T47D (cell line): ENCODE measurements at regions not wholly inside any gene's neighbourhood (a gene's known extent, or its start where the extent isn't known, plus 50 kb on each side); places are given as distances from the start of the nearest gene placed in this dataset.
"Not testable (repeated sequence)": the region's sequence is repeated elsewhere in the genome, so short reads cannot be mapped to it uniquely, and the experiment has no call there.

Experiments used
- DNase-seq, 2 experiments: peaks; one replicate each; pipeline versions ENCODE4 v3.0.0 to v3.0.0-alpha.2; 2011 to 2012; ENCODE audit warnings: low read depth in 1 of 2, low spot score in 1 of 2
- JUND ChIP-seq: IDR thresholded peaks from 2 replicates; pipeline ENCODE4 v1.6.1; 2012; ENCODE audit warnings: low read depth
- in situ Hi-C: cut with HindIII; loops from 2 replicates; pipeline ENCODE4 v1.10.0; 2016; ENCODE audit warnings: low sequenced_read_pairs, low pct_unique_long_range_greater_than_20kb

DNA sequence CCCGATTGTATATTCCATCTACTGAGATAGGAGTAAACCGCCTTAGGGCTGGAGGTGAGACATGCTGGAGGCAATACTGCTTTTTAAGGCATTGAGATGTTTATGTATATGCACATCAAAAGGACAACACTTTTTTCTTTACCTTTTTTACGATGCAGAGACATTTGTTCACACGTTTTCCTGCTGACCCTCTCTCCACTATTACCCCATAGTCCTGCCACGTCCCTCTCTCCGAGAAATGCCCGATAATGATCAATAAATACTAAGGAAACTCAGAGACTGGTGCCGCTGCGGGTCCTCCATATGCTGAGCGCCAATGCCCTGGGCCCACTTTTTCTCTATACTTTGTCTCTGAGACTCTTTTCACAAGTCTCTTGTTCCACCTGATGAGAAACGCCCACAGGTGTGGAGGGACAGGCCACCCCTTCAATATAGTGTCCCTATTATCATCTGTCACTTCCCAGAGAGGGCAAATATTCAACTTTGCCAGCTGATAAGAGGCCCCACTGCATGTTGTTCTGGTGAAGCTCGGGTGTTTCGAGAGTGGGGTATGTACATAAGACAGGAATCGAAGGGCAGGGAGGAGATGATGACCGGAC is 4203.5 kb upstream of the OR11H1 start:
- in situ Hi-C loops, result not testable (repeated sequence)

GRCh38 chr22:11325767-11326166 is 4202.2 kb upstream of the OR11H1 start:
- no peak for TF ChIP-seq JUND
- in situ Hi-C loops, result no loop called here
- DNase-seq, result no peak

More for the DNA sequence above, 4203.5 kb upstream of the OR11H1 start:
- DNase-seq, result not testable (repeated sequence)

- in situ Hi-C loops, DNase-seq: not testable (repeated sequence)
Measured at GRCh38 chr22:11341387-11342068, 4186.5 kb upstream of the OR11H1 start.

DNA sequence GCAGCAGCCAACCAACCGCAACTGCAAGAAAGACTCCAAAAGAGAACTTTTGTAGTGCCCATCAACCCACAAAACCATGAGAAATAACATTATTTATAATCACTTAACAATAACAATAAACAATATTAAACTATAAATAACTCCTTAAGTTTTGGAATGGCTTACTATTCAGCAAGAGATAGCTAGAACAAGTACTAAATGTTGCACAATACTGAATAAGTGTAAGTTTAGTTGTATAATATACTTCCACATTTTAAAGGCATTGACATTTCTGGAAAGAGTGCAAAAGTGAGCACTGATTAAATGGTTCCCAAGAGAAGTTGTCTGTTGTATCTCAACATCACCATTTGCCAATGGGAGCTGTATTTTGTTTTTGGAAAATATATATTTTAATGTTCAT is 4176.8 kb upstream of the OR11H1 start:
- in situ Hi-C loops, DNase-seq: not testable (repeated sequence)

DNA sequence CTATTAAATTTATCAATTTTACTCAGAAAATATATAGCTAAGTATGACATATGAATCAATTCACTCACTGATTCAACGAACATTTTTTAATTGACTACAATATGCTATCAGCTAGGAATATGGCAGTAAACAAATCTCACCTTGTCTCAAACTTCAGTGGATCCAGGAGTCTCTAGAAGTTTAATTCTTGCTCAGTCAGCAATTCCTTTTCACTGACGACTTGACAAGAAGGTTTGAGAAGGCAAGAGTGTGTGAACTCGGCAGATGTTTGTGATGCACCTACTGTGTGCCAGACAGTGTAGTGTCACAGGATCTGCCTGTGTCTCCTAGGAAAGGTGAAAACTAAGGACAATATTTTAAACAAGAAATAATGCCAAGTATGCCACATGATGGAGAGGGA is 4175.7 kb upstream of the OR11H1 start:
- in situ Hi-C loops, DNase-seq: not testable (repeated sequence)

GRCh38 chr22:11360632-11361031 is 4167.4 kb upstream of the OR11H1 start:
- in situ Hi-C loops, result no loop called here
- peak in 1 of 2 experiments; percentile 39 for DNase-seq
- no peak for TF ChIP-seq JUND

GRCh38 chr22:11361496-11361895 is 4166.5 kb upstream of the OR11H1 start:
- DNase-seq, in situ Hi-C loops: not testable (repeated sequence)

DNA sequence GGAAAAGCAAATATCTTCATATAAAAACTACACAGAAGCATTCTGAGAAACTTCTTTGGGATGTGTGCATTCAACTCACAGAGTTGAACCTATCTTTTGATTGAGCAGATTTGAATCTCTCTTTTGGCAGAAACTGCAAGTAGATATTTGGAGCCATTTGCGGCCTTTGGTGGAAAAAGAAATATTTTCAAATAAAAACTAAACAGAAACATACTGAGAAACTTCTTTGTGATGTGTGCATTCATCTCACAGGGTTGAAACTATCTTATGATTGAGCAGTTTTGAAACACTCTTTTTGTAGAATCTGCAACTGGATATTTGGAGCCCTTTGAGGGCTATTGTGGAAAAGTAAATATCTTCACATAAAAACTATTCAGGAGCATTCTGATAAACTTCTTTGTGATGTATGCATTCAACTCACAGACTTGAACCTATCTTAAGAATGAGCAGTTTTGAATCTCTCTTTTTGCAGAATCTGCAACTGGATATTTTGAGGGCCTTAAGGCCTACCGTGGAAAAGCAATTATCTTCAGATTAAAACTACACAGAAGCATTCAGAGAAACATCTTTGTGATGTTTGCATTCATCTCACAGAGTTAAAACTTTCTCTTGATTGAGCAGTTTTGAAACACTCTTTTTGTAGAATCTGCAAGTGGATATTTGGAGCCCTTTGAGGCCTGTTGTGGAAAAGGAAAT is 4158.2 kb upstream of the OR11H1 start:
- DNase-seq, in situ Hi-C loops: not testable (repeated sequence)

DNA sequence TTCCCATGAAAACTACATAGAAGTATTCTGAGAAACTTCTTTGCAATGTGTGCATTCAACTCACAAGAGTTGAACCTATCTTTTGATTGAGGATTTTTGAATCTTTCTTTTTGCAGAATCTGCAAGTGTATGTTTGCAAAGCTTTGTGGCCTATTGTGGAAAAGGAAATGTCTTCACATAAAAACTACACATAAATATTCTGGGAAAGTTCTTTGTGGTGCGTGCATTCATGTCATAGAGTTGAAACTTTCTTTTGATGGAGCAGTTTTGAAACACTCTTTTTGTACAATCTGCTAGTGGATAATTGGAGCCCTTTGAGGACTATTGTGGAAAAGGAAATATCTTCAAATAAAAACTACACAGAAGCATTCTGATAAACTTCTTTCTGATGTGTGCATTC is 4157.7 kb upstream of the OR11H1 start:
- DNase-seq, in situ Hi-C loops: not testable (repeated sequence)
